GM12891 (cell line): ENCODE measurements at regions not wholly inside any gene's neighbourhood (a gene's known extent, or its start where the extent isn't known, plus 50 kb on each side); places are given as distances from the start of the nearest gene placed in this dataset.

Source experiments
- POLR2A ChIP-seq: IDR thresholded peaks from 2 replicates; pipeline ENCODE4 v1.6.1; 2011; ENCODE audit warnings: low read depth, low read length, control low read depth
- POLR2AphosphoS5 ChIP-seq: IDR thresholded peaks from 2 replicates; pipeline ENCODE4 v1.6.1; 2011; ENCODE audit warnings: low read depth, low read length, control low read depth
- SPI1 ChIP-seq: IDR thresholded peaks from 2 replicates; pipeline ENCODE4 v1.6.1; 2011; ENCODE audit warnings: low read depth, low read length, control low read depth
- TAF1 ChIP-seq: IDR thresholded peaks from 2 replicates; pipeline ENCODE4 v1.6.1; 2011; ENCODE audit warnings: low read depth, low read length, control low read depth

- TF ChIP-seq TAF1: no peak
- TF ChIP-seq POLR2A: no peak
- no peak for TF ChIP-seq POLR2AphosphoS5
- no peak for TF ChIP-seq SPI1
Measured at GRCh38 chr6:144896289-144896688, 611.2 kb downstream of the UTRN start.
